CD4-positive, alpha-beta T cell treated with Interleukin-15 for 1 hour (primary cell): ENCODE measurements at regions not wholly inside any gene's neighbourhood (a gene's known extent, or its start where the extent isn't known, plus 50 kb on each side); places are given as distances from the start of the nearest gene placed in this dataset.

Source experiments
- DNase-seq: peaks from one replicate; pipeline ENCODE4 v3.0.0-alpha.2; 2020

- no peak for DNase-seq
Measured at GRCh38 chr16:87245511-87245910, 71.7 kb downstream of the C16orf95 start.

DNA sequence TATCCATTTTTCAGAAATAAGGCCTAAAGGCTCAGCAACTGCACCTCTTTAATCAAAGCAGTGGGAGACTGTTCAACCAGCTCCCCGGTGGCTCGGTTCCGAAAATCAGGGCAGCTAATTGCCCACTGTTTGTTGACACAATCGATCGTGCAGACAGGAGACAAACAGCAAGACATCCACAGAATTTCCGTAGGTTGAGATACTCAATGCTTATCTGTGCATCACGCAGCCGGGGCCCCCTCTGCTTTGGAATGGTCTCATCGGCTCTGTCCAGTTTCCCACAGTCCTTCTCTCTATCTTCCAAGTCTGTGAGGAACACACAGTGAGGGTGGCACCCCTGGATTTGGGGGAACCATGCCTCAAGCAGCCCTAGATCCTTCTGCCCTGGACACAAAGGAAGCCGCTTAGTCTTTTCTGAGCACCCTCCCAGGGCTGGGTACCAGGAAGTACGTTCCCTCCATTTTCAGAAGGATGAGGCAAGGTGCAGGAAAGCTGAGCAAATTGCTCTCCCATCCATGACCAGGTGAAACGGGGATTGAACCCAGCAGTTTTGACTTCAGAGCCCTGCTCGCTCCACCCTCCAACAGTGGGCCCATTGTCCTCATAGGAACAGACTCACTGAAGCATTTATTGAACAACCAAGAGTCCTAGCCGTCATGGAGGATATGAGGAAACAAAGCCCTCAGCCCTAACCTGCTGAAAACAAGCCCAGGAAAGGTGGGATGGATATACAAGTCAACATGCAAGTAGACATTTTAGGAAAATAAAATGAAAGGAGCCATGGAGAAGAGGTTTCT is 70.7 kb downstream of the C16orf95 start:
- no peak for DNase-seq

GRCh38 chr16:87248714-87249113 is 68.5 kb downstream of the C16orf95 start:
- DNase-seq, result no peak

DNA sequence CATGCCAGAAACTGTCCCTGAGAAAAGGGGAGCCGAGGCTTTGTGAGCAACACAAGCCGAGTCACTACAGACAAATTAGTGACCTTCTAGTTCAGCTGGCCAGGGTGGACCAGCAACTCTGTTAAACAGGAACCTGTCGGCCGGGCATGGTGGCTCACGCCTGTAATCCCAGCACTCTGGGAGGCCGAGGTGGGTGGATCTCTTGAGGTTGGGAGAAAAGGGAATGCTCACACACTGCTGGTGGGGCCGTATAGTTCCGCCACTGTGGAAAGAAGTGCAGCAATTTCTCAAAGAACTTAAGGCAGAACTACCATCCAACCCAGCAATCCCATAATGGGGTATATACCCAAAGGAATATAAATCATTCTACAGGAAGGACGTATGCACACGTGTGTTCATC is 67.8 kb downstream of the C16orf95 start:
- no peak for DNase-seq

GRCh38 chr16:87250431-87250960 is 66.7 kb downstream of the C16orf95 start:
- DNase-seq, result no peak

DNA sequence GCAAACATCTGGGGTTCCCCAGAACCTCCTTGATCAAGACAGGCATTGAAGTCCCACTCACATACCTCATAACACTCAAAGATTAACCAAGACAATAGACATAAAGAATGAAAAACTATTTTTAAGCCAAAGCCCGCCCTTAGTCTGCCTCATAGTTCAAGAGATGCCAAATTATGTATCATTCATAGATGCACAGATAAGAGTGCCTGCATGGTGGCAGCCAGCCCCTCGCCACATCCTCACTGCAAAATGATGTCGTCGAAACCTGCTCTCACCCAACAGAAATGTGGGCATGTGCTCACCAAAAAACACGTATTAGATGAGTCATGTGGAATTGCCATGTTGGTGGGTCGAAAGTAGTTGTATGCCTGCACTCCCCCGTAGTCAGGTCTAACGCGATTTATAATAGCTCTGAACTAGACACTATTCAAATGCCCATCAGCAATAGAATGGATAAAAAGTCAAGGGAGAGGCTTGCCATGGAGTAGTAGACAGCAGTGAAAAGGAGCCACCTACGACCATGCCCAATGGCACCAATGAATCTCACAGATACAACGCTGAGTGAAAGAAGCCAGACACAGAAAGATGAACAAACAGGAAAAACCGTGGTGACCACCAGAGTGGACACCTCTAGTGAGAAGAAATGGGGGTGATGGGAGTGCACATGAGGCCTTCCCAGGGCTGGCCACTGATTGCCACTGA is 64.8 kb downstream of the C16orf95 start:
- DNase-seq, result no peak
